MCF 10A (cell line): ENCODE measurements at regions not wholly inside any gene's neighbourhood (a gene's known extent, or its start where the extent isn't known, plus 50 kb on each side); places are given as distances from the start of the nearest gene placed in this dataset.

Experiments used
- BruUV-seq: library from RNA; stranded (reverse); fragments of 400-500 nt; replicated peaks from 2 replicates; lab custom pipeline; 2021; lab: Mats Ljungman, UMichigan
- CTCF ChIA-PET: fragments of 300-600 bp; sonication (Branson Sonifier 250); formaldehyde crosslinking; extraction: SDS; loops from one replicate; lab custom pipeline; 2021; ENCODE audit warnings: antibody characterized with exemption, inconsistent platforms; lab: Yijun Ruan, JAX
- POLR2A ChIA-PET: fragments of 300-600, 350-650 bp; sonication (Branson Sonifier 250); formaldehyde crosslinking; extraction: SDS; loops from one replicate; lab custom pipeline; 2020; ENCODE audit warnings: antibody characterized with exemption, inconsistent platforms; lab: Yijun Ruan, JAX
- DNase-seq: peaks from one replicate; pipeline ENCODE4 v3.0.0-alpha.2; 2018; ENCODE audit not compliant: unreplicated experiment
- H3K27ac Mint-ChIP-seq: one replicate; pipeline ENCODE4 v1.8.0; 2022; ENCODE audit warnings: mild to moderate bottlenecking, low read depth, mixed read lengths; ENCODE audit not compliant: unreplicated experiment
- H3K27me3 Mint-ChIP-seq: one replicate; pipeline ENCODE4 v1.8.0; 2022; ENCODE audit warnings: mixed read lengths; ENCODE audit not compliant: insufficient read depth, unreplicated experiment
- H3K36me3 Mint-ChIP-seq: one replicate; pipeline ENCODE4 v1.8.0; 2022; ENCODE audit warnings: mild to moderate bottlenecking, moderate library complexity, mixed read lengths; ENCODE audit not compliant: insufficient read depth, unreplicated experiment
- H3K4me1 Mint-ChIP-seq: one replicate; pipeline ENCODE4 v1.8.0; 2022; ENCODE audit warnings: mixed read lengths; ENCODE audit not compliant: insufficient read depth, unreplicated experiment
- H3K4me3 Mint-ChIP-seq: one replicate; pipeline ENCODE4 v1.8.0; 2022; ENCODE audit warnings: mild to moderate bottlenecking, moderate library complexity, mixed read lengths; ENCODE audit not compliant: unreplicated experiment
- H3K9me3 Mint-ChIP-seq: one replicate; pipeline ENCODE4 v1.8.0; 2022; ENCODE audit warnings: mixed read lengths; ENCODE audit not compliant: unreplicated experiment
- intact Hi-C: fragments of 100-400 bp; cut with micrococcal nuclease; formaldehyde crosslinking; loops from 2 replicates; pipeline ENCODE4 v1.14.1; 2022
- TF ChIP-seq, protein P1 (sequence below): fragments of 200-600 bp; IDR thresholded peaks from one replicate; pipeline ENCODE4 v1.8.0; 2022; ENCODE audit warnings: antibody characterized with exemption, mild to moderate bottlenecking; ENCODE audit not compliant: unreplicated experiment

- H3K27ac Mint-ChIP-seq: no peak overlapping the region
Measured at GRCh38 chr4:136706942-136707341, 825.4 kb downstream of the PCDH18 start.

GRCh38 chr4:136699905-136700304 is 832.4 kb downstream of the PCDH18 start:
- Mint-ChIP-seq H3K4me1 (peaks cover 5% of the 10 kb centered on the region), H3K4me3 (no peak overlapping the region), H3K27ac (no peak overlapping the region), H3K9me3 (no peaks in the 10 kb centered on the region), H3K27me3 (no peaks in the 10 kb centered on the region), H3K36me3 (no peaks in the 10 kb centered on the region)
- intact Hi-C loops: no loop called here
- TF ChIP-seq, protein P1, sequence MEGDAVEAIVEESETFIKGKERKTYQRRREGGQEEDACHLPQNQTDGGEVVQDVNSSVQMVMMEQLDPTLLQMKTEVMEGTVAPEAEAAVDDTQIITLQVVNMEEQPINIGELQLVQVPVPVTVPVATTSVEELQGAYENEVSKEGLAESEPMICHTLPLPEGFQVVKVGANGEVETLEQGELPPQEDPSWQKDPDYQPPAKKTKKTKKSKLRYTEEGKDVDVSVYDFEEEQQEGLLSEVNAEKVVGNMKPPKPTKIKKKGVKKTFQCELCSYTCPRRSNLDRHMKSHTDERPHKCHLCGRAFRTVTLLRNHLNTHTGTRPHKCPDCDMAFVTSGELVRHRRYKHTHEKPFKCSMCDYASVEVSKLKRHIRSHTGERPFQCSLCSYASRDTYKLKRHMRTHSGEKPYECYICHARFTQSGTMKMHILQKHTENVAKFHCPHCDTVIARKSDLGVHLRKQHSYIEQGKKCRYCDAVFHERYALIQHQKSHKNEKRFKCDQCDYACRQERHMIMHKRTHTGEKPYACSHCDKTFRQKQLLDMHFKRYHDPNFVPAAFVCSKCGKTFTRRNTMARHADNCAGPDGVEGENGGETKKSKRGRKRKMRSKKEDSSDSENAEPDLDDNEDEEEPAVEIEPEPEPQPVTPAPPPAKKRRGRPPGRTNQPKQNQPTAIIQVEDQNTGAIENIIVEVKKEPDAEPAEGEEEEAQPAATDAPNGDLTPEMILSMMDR: no peak
- no TSS peak for BruUV-seq
- ChIA-PET CTCF (no interaction called here), POLR2A (no interaction called here)
- DNase-seq: no peak

More at GRCh38 chr4:136706942-136707341, 825.4 kb downstream of the PCDH18 start:
- intact Hi-C loops: no loop called here
- H3K4me1 Mint-ChIP-seq: no peaks in the 10 kb centered on the region
- POLR2A ChIA-PET: no interaction called here
- H3K9me3 Mint-ChIP-seq: no peaks in the 10 kb centered on the region
- no peak overlapping the region for H3K4me3 Mint-ChIP-seq
- TF ChIP-seq, protein P1: no peak
- H3K36me3 Mint-ChIP-seq: no peaks in the 10 kb centered on the region
- no peaks in the 10 kb centered on the region for H3K27me3 Mint-ChIP-seq
- DNase-seq: no peak
- CTCF ChIA-PET: no interaction called here
- no TSS peak for BruUV-seq

GRCh38 chr4:136691607-136692006 is 840.7 kb downstream of the PCDH18 start:
- POLR2A ChIA-PET: no interaction called here
- Mint-ChIP-seq H3K4me1 (peaks cover 5% of the 10 kb centered on the region), H3K36me3 (no peaks in the 10 kb centered on the region), H3K4me3 (no peak overlapping the region), H3K27me3 (no peaks in the 10 kb centered on the region), H3K9me3 (no peaks in the 10 kb centered on the region), H3K27ac (no peak overlapping the region)
- no peak for DNase-seq
- intact Hi-C loops: no loop called here
- TF ChIP-seq, protein P1: no peak
- BruUV-seq: no TSS peak
- CTCF ChIA-PET: interaction anchor here (0.5 to 0.8 kb wide), 5 partner anchors 53 to 1076 kb away, joined by 3 to 4 read pairs (median 3); no protein-coding TSS in a partner anchor

- Mint-ChIP-seq H3K27me3 (no peaks in the 10 kb centered on the region), H3K4me3 (no peak overlapping the region), H3K9me3 (no peaks in the 10 kb centered on the region), H3K36me3 (no peaks in the 10 kb centered on the region), H3K4me1 (peaks cover 7% of the 10 kb centered on the region), H3K27ac (no peak overlapping the region)
- intact Hi-C loops: no loop called here
- CTCF ChIA-PET: interaction anchor here (0.6 to 0.9 kb wide), 2 partner anchors 10 to 1605 kb away, joined by 3 to 4 read pairs; no protein-coding TSS in a partner anchor
- DNase-seq: peak; percentile 8
- BruUV-seq: no TSS peak
- POLR2A ChIA-PET: no interaction called here
- TF ChIP-seq, protein P1: no peak
Measured at GRCh38 chr4:136690360-136690759, 841.9 kb downstream of the PCDH18 start.
